Right renal cortex interstitium (tissue), 3 donors: ENCODE measurements at regions not wholly inside any gene's neighbourhood (a gene's known extent, or its start where the extent isn't known, plus 50 kb on each side); places are given as distances from the start of the nearest gene placed in this dataset.
"Not testable (repeated sequence)": the region's sequence is repeated elsewhere in the genome, so short reads cannot be mapped to it uniquely, and the experiment has no call there.

Experiments used
- DNase-seq, 3 donors: peaks; one replicate each; pipeline ENCODE4 v3.0.0-alpha.2; 2013; ENCODE audit warnings: low read depth in 3 of 3, low spot score in 2 of 3

DNA sequence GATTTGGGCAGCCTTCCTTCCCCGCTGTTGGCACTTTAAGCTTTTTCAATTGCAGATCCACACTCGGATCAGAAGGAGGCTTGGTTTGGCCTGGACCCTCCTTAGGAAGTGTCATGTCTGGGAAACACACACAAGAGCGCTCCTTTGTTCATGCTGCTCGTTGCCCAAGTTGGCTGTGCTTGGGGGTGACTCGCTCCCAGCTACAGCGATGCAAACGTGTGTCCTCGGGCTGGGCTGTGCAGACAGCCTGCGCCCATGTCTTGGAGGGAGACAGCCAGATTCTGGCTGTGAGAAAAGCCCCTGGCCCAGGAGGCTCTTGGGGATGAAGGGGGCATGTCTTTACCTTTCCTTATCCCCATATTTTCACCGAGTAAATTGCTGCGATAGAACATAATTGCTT, 665.6 kb upstream of the EEF2KMT start:
- no peak for DNase-seq

DNA sequence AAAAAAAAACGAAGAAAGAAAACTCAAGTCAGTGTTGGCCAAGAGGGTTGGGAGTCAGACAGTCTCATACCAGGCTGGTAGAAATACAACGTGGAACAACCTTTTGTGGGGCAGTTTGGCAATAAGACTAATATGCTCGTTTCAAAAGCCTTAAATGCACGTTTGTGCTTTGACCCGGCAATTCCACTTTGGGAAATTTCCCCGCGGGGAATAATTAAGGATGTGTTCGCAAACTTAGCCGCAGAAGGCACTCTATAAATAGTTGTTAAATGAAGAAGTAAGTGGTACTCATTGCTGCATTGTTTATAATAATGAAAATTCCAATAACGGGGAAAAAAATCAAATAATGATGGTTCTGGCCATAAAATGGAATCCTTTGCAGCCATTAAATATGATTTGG, 664.8 kb upstream of the EEF2KMT start:
- DNase-seq, result no peak

- DNase-seq, result no peak
Observed at GRCh38 chr16:5761592-5761991, 664.0 kb upstream of the EEF2KMT start.

DNA sequence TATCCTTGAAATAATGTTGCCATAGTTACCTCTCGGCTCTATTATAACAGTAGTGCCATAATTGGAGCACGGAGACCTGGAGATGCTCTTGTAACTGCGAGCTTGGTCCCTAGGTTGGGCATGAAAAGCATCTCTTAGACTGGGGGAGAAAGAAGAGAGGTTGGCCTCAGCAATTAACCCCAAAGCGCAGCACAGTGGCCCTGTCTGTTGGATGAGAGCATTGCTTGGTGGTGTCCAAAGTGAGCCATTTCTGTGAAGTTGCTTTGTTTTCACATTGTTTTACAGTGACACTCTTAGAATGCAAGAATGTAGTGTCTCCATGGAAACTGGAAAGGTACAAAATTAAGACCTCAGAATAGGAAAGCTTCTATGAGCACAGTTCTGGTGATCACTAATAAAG, 660.7 kb upstream of the EEF2KMT start:
- no peak for DNase-seq

DNA sequence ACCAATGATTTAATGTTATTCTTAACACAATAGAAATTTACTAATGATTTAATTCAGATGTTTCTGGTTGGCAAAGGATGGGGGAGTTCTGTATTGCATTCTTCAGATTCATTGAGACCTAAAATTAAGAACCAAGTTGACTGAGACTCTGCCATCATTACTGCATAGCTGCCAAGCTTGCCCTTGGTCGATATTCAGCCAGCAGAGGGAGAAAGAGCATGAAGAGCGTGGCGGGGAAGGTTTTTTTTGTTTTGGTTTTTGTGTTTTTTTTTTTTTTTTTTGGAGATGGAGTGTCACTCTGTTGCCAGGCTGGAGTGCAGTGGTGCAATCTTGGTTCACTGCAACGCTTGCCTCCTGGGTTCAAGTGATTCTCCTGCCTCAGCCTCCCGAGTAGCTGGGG, 659.4 kb upstream of the EEF2KMT start:
- DNase-seq, result no peak

- DNase-seq, result no peak
Observed at GRCh38 chr16:5753381-5753780, 655.8 kb upstream of the EEF2KMT start.

DNA sequence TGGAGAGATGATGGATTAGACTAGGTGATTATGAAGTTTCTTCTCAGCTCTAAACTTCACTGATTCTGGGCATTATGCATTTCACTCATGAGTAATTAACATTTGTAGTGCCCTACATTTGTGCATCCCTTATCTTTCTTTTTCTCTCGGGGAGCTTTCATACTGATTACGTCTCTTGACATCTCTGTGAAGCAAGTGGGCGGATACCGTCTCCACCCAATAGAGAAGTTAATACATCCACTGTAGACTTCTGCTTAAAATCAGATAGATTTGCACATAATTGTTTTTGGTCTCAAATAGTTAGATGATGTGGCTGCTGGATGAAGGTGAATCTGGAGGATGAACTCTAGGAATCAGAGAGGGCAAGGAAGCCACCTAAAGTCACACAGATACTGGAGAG, 653.6 kb upstream of the EEF2KMT start:
- DNase-seq, result no peak

DNA sequence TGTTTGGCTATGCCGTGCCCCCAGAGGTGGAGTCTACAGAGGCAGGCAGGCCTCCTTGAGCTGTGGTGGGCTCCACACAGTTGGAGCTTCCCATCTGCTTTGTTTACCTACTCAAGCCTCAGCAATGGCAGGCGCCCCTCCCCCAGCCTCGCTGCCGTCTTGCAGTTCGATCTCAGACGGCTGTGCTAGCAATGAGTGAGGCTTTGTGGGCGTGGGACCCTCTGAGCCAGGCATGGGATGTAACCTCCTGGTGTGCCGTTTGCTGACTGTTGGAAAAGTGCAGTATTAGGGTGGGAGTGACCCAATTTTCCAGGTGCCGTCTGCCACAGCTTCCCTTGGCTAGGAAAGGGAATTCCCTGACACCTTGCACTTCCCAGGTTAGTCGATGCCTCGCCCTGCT, 652.8 kb upstream of the EEF2KMT start:
- not testable (repeated sequence) for DNase-seq

- DNase-seq, result no peak
Observed at GRCh38 chr16:5738586-5738985, 641.0 kb upstream of the EEF2KMT start.

DNA sequence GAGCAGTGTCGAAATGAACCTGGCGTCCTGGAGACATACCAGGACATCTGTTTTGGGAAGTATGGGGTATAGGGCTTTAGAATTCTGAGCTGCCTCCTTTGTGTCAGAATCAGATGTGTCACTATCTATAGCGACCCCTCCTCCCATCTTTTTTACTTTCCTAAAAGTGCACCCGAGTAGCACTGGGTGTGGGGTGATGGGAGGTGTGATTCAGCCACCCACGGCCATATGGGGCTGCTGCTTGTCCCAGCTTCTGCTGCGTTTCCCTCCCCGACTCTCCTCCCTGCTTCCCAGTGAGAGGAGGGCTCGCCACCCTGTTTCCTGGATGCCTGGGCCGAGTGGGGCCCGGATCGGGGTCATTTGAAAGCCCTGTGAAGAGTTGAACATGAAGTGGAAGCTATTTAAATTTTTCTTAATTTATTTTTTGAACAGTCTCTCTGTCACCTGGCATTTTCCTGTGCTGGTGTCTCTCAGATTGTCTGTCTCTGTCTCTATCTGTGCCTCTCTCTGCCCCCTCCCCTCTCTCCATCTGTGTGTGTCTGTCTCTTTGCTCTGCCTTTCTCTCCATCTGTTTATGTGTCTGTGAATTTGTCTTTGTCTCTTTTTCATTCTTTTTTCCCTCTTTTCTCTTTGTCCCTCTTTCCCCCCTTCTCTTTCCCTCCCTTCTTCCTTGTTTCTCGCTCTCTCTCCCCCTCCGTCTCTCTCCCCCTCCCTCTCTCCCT, 638.8 kb upstream of the EEF2KMT start:
- DNase-seq, result no peak

DNA sequence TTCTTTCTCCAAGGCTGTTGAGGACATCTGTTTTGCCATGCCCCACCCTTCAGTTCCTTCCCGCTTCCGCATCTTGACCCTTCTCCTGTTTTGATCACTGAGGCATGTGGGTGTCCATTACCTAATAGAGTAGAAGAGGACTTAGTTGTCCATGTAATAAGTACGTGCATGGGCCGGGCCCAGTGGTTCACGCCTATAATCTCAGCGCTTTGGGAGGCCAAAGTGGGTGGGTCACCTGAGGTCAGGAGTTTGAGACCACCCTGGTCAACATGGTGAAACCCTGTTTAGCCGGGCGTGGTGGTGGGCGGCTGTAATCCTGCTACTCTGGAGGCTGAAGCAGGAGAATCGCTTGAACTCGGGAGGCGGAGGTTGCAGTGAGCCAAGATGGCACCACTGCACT, 637.8 kb upstream of the EEF2KMT start:
- DNase-seq, result no peak

- no peak for DNase-seq
Observed at GRCh38 chr16:5730783-5731182, 633.2 kb upstream of the EEF2KMT start.

GRCh38 chr16:5722116-5722619, 624.6 kb upstream of the EEF2KMT start:
- DNase-seq, result no peak

GRCh38 chr16:5715155-5715554, 617.6 kb upstream of the EEF2KMT start:
- DNase-seq, result no peak

DNA sequence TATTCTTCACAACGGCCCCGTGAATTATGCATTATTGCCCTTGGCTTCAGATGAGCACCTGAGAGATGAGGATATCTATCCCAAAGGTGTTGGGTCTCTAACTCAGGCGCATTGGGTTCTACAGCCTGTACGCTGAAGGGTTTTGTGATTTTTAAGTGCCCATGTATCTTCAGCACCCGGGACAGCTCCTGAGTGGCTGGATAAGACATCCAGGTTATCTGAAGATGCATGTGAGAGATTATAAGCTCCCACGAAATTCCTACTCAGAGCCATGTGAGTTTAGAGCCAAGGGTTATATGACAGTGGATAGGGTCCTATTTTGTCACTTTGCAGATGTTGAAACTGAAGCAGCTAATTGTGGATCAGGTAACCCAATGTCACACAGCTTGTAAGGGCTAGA, 612.3 kb upstream of the EEF2KMT start:
- DNase-seq, result peak; percentile 23 to 43 (median 31)

DNA sequence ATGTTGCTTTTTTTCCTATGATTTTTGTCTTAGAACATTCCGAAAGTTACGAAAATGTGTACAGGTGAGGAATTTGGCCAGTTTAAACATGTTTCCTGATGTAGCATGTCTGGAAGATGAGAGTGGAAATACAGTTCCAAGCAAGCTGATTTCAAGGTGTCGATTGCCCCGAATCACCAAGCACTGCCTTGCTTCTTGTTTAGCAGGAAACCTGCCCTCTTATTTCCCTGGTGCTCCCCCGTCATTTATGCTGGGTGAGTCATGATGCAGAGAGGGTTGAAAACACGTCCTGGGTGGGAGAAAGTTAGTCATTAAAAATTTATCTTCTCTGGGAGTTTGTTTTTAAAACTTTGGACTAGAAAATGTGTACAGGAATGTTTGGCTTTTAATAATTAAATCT, 608.6 kb upstream of the EEF2KMT start:
- DNase-seq, result no peak

GRCh38 chr16:5704271-5704670, 606.7 kb upstream of the EEF2KMT start:
- no peak for DNase-seq

GRCh38 chr16:5693426-5693825, 595.8 kb upstream of the EEF2KMT start:
- DNase-seq, result no peak

- no peak for DNase-seq
Observed at GRCh38 chr16:5681966-5682365, 584.4 kb upstream of the EEF2KMT start.

DNA sequence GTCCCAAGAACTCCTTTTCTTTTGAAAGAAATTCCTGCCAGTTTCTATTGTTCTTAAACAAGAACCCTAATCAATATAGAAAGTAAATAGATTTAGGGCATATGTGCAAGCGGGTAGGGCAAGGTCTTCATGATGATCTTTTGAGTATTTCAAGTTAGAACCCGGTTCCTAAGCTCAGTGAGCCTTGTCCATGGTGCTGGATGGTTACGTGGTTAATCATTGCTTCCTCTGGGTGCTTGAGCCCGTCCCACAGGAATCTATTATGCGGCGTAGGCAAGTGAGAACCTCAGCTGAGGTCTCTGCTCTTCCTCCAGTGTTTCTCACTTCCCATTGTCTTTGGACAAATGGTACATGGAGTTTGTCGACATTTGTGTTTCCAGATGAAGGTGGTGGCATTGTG, 580.8 kb upstream of the EEF2KMT start:
- DNase-seq, result peak in 2 of 3 donors; percentile 0 to 23

DNA sequence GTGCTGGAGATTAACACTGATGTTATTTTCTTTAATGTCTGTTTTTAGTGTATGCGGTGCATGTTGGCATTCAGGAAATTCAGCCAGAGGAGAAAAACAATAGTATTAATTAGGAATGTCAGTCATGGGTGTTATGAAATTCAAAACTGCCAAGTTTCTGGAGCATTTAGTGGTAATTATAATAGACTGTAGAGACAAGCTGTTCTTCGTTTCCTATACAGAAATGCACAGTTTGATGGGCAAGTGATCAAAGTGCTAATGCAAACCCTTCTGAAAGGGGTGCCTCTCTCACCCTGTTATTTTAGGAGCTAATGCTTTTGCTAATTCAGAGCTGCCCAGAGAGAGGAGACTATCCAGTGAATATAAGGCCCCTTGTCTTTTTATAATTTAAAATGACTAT, 573.8 kb upstream of the EEF2KMT start:
- no peak for DNase-seq

DNA sequence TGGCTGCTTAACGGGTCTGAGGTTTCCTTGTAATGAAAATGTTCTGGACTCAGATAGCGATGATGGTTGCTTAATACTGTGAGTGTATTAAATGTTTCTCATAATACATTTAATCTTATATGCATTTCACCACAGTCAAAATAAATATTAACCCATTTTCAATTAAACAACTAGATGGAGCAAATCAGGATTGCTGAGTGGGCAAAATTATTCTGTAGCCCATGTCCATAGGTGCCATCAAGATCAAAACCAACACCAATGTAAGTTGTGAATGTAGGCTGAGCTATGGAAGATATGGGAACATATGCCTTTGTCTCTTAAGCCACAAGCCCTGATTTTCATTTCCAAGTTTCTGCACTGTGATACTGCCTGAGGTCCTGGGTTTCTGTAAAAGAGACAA, 572.6 kb upstream of the EEF2KMT start:
- no peak for DNase-seq

- DNase-seq, result no peak
Observed at GRCh38 chr16:5668553-5668952, 571.0 kb upstream of the EEF2KMT start.
